ENCODE measurements at regions not wholly inside any gene's neighbourhood (a gene's known extent, or its start where the extent isn't known, plus 50 kb on each side); places are given as distances from the start of the nearest gene placed in this dataset.

DNA sequence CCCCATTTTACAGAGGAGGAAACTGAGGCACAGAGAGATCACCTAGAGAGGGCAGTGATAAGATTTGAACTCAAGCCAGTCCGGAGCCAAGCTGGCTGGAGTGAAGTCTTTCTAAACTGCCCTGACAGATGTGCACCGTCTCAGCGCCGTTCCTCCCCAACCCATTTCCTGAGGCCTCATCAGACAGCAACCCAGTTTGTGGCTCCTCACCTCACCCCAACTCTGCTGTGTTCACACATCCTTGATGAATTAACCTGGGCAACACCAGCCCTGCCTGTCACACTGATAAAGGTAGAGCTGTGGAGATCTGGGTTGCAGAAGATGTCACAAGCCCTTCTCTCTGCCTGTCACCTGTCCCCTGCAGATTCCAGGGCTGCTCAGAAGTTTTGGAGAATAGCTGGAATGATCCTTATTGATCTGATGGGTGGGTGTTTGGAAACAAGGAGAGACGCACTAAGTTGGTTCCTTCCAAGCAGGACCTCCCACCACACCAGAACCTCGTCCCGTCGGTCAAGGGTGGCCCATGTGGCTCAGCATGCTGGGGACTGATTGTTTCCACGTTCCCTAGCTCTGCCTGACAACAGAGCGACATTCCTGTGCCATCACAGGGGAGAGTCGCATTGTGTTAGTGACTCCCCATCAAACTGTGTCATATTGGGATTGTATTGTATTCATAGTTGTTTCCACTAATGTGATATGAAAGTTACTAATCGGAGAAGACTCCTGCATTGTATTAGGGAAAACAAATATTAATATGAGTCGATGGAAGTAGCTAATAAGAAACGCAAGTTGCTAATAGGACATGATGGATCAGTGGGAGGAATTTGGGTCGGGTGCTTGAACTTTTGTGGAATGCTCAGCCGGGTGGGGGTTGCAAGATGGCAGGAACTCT, 200.6 kb downstream of the PHETA1 start:
- TF ChIP-seq ZBTB7A (IDR thresholded peaks at IDR 0.05; ENCODE audit: low read depth) (no peak), CEBPB (IDR thresholded peaks at IDR 0.05) (no peak)

DNA sequence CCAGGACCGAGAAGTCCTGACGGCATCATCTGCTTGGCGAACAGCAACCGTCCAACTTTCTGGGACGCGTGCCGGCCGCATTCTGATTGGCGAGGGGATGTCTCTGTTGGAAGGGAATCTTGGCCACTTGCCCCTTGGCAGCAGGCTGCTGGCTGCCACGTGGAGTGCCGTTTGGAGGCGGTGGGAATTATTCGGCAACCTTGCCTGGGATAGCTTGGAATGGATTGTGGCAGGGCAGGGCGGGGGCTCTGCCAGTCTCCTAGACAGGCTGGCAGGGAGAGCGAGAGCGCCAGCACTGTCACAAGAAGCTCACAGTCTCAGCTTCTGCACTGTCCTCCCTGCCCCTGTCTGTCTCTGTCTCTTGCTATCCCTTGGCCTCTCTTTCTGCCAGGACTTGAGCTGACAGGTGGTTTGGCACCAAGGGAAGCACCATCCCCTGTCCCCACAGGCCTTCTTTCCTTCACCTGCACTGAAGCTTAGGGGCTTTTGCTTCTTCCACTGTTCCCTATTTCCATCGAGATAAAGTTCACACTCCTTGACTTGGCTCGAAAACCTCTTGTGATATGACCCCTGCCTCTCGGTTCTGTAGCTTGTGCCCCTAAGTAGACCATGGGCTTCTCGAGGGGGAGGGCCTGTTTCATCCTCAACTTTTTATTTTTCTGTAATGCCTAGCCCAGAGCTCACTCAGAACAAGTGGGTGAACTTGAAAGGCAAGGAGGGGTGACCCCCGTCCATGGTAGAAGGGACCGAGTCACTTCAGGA, 201.9 kb downstream of the PHETA1 start:
- TF ChIP-seq, protein P1, sequence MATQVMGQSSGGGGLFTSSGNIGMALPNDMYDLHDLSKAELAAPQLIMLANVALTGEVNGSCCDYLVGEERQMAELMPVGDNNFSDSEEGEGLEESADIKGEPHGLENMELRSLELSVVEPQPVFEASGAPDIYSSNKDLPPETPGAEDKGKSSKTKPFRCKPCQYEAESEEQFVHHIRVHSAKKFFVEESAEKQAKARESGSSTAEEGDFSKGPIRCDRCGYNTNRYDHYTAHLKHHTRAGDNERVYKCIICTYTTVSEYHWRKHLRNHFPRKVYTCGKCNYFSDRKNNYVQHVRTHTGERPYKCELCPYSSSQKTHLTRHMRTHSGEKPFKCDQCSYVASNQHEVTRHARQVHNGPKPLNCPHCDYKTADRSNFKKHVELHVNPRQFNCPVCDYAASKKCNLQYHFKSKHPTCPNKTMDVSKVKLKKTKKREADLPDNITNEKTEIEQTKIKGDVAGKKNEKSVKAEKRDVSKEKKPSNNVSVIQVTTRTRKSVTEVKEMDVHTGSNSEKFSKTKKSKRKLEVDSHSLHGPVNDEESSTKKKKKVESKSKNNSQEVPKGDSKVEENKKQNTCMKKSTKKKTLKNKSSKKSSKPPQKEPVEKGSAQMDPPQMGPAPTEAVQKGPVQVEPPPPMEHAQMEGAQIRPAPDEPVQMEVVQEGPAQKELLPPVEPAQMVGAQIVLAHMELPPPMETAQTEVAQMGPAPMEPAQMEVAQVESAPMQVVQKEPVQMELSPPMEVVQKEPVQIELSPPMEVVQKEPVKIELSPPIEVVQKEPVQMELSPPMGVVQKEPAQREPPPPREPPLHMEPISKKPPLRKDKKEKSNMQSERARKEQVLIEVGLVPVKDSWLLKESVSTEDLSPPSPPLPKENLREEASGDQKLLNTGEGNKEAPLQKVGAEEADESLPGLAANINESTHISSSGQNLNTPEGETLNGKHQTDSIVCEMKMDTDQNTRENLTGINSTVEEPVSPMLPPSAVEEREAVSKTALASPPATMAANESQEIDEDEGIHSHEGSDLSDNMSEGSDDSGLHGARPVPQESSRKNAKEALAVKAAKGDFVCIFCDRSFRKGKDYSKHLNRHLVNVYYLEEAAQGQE (IDR thresholded peaks at IDR 0.05; ENCODE audit: low read depth): no peak
- TF ChIP-seq CEBPB (IDR thresholded peaks at IDR 0.05) (no peak), YY1 (IDR thresholded peaks at IDR 0.05; ENCODE audit: low read depth) (no peak)

DNA sequence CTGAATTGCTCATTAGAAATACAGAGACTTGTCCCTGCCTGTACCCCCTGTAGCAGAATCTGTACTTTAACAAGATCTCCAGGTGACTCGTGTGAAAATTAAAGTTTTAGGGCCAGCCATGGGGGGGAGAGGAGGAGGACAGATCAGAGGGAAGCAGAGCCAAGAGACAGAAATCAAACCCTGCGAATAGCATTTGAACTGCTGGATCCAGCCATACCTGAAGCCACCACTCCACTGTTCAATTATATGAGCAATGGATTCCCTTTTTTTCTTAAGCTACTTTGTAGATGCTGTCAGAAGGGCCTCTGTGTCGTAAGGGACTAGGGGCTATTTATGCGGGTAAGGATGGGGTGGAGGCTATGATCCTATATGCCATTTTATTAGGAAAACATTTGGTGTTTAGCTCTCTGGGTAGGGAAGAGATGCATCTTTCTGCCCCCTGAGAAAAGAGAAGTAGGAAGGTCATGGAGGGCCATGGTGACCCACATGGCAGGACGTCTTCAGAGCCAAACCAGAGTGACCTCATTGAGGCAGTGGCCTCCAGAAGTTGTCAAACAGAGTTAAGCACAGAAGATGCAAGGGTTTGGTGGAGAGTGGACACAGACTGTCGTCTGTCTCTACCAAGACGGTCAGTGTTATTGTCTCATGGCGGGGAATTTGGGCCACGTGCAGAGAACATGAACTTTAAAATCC, 203.9 kb downstream of the PHETA1 start:
- TF ChIP-seq EGR1 (IDR thresholded peaks at IDR 0.05): no peak
- no peak for TF ChIP-seq NFIC (IDR thresholded peaks at IDR 0.05)
- no peak for TF ChIP-seq ZBTB7A (IDR thresholded peaks at IDR 0.05; ENCODE audit: low read depth)
- no peak for TF ChIP-seq CEBPB (IDR thresholded peaks at IDR 0.05)
- no peak for TF ChIP-seq TAF1 (IDR thresholded peaks at IDR 0.05; ENCODE audit: low read depth)
- no peak for TF ChIP-seq TCF12 (IDR thresholded peaks at IDR 0.05; ENCODE audit: low read depth)
- TF ChIP-seq, protein P2, sequence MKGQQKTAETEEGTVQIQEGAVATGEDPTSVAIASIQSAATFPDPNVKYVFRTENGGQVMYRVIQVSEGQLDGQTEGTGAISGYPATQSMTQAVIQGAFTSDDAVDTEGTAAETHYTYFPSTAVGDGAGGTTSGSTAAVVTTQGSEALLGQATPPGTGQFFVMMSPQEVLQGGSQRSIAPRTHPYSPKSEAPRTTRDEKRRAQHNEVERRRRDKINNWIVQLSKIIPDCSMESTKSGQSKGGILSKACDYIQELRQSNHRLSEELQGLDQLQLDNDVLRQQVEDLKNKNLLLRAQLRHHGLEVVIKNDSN (IDR thresholded peaks at IDR 0.05): no peak
- no peak for TF ChIP-seq FOXM1 (IDR thresholded peaks at IDR 0.05; ENCODE audit: borderline replicate concordance, low read depth)
- TF ChIP-seq RAD21 (IDR thresholded peaks at IDR 0.05; ENCODE audit: low read depth): no peak
- TF ChIP-seq CREB1 (IDR thresholded peaks at IDR 0.05; ENCODE audit: low read depth): no peak
- TF ChIP-seq TEAD4 (IDR thresholded peaks at IDR 0.05): no peak
- TF ChIP-seq, protein P3, sequence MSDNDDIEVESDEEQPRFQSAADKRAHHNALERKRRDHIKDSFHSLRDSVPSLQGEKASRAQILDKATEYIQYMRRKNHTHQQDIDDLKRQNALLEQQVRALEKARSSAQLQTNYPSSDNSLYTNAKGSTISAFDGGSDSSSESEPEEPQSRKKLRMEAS (IDR thresholded peaks at IDR 0.05): no peak
- TF ChIP-seq, protein P1 (IDR thresholded peaks at IDR 0.05; ENCODE audit: low read depth): no peak

DNA sequence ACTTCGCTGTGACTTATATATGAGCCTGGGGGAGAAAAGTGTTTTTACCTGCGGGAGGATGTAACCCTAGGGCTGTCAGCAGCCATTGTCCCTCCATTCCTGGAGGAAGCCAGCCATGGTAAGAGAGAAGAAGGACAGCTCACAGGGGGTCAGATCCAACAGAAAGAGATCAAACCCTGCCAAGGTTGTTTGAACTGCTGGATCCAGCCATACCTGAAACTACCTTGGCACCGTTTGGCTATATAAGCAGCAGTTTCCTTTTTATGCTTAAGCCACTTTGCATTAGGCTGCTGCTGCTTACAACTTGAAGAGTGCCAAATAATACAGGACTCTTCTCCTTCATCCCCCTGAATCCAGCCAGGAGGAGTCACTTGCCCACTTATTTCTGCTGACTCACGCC, 205.5 kb downstream of the PHETA1 start:
- TF ChIP-seq TEAD4 (IDR thresholded peaks at IDR 0.05) (no peak), NFIC (IDR thresholded peaks at IDR 0.05) (no peak), CEBPB (IDR thresholded peaks at IDR 0.05) (no peak), RAD21 (IDR thresholded peaks at IDR 0.05; ENCODE audit: low read depth) (no peak), EGR1 (IDR thresholded peaks at IDR 0.05) (no peak), EP300 (IDR thresholded peaks at IDR 0.05; ENCODE audit: borderline replicate concordance) (no peak), FOXM1 (IDR thresholded peaks at IDR 0.05; ENCODE audit: borderline replicate concordance, low read depth) (no peak), ZBTB7A (IDR thresholded peaks at IDR 0.05; ENCODE audit: low read depth) (no peak), TAF1 (IDR thresholded peaks at IDR 0.05; ENCODE audit: low read depth) (no peak), TCF12 (IDR thresholded peaks at IDR 0.05; ENCODE audit: low read depth) (no peak), YY1 (IDR thresholded peaks at IDR 0.05; ENCODE audit: low read depth) (no peak), CREB1 (IDR thresholded peaks at IDR 0.05; ENCODE audit: low read depth) (no peak)
- TF ChIP-seq, protein P2 (IDR thresholded peaks at IDR 0.05): no peak
- TF ChIP-seq, protein P1 (IDR thresholded peaks at IDR 0.05; ENCODE audit: low read depth): no peak
- TF ChIP-seq, protein P3 (IDR thresholded peaks at IDR 0.05): no peak

Measured in Ishikawa (cell line).